ENCODE measurements at regions not wholly inside any gene's neighbourhood (a gene's known extent, or its start where the extent isn't known, plus 50 kb on each side); places are given as distances from the start of the nearest gene placed in this dataset.

DNA sequence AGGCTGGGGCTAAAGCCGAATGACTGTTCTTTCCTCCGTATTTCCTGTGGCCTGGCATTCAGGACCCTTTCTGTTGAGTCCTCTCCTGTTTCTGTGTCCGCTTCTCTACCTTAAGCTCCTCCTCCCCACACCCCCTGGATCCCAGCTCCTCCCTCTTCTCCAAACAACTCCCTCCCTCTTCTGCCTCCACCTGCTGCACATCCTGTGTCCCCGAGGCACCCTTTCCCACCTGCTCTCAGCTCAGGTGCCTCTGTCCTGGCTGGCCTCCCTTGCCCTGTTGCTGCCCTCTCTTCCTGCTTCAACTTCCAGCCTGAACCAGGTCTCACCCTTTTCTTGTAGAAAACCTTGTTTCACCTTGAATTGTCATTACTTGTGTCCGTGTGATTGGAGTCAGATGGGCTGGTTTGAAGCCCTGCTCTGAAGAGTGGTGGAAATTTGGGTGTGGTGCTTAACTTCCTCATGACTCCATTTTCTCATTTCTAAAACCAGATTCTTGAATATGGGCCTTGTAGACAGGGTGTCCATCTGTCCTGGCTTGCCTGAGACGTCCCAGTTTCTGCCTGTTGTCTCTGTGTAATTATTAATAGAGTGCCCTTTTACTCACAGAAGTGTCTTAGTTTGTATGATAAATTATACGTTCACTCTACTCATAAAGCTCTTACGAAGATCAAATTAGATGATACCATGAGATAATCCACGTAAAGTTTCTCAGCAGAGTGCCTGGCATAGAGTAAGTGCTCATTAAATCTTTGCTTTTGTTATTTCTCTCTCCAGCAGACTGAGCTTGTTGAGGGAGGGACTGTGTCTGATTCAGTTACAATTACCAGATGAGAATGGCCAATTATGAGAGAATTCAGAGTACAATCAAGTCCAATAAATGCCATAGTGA is 58.9 kb upstream of the TRABD2B start (continued):
- TF ChIP-seq TSHZ2 (CRISPR knock-in tag; IDR thresholded peaks at IDR 0.05) (peak; percentile 51; the same call in 1 of the 2 replicates), ISL1 (CRISPR knock-in tag; IDR thresholded peaks at IDR 0.05) (peak; percentile 99), RARB (CRISPR knock-in tag; IDR thresholded peaks at IDR 0.05) (no peak), ZNF565 (CRISPR knock-in tag; conservative IDR thresholded peaks at IDR 0.05; ENCODE audit: low read depth) (no peak), GLIS3 (CRISPR knock-in tag; IDR thresholded peaks at IDR 0.05) (0 out of 2 replicates have a peak, but pooled peaks have one; percentile 44), ARNTL (CRISPR knock-in tag; IDR thresholded peaks at IDR 0.05; ENCODE audit: borderline replicate concordance, low read depth) (no peak), ZNF8 (CRISPR knock-in tag; IDR thresholded peaks at IDR 0.05) (no peak), ZFP3 (CRISPR knock-in tag; IDR thresholded peaks at IDR 0.05) (0 out of 2 replicates have a peak, but pooled peaks have one; percentile 33), POU6F1 (CRISPR knock-in tag; IDR thresholded peaks at IDR 0.05; ENCODE audit: borderline replicate concordance, low read depth) (no peak; the same call in 1 of the 2 replicates), BACH2 (CRISPR knock-in tag; IDR thresholded peaks at IDR 0.05; ENCODE audit: borderline replicate concordance) (no peak)

DNA sequence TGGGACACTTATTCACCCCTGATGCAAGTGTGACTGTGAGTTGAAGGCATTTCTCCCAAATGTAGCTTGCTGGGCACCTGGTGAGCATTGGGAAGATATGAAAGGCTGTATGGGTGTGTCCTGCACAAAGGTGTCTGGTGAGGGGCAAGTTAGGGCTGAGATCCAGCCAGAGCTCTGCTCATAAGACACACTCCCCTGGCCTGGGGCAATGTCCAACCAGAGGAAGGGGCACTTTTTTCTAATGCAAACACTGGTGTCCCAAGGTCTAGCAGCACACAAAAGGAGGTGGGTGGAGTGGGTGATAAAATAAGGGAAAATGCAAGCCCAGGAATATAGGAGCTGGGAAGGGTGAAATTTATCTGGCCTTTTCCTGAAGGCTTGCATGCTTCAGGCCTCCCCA is 57.0 kb upstream of the TRABD2B start:
- TF ChIP-seq PPARA (CRISPR knock-in tag; IDR thresholded peaks at IDR 0.05; ENCODE audit: borderline replicate concordance), result no peak
- no peak for TF ChIP-seq TSHZ2 (CRISPR knock-in tag; IDR thresholded peaks at IDR 0.05)
- TF ChIP-seq, protein P1, sequence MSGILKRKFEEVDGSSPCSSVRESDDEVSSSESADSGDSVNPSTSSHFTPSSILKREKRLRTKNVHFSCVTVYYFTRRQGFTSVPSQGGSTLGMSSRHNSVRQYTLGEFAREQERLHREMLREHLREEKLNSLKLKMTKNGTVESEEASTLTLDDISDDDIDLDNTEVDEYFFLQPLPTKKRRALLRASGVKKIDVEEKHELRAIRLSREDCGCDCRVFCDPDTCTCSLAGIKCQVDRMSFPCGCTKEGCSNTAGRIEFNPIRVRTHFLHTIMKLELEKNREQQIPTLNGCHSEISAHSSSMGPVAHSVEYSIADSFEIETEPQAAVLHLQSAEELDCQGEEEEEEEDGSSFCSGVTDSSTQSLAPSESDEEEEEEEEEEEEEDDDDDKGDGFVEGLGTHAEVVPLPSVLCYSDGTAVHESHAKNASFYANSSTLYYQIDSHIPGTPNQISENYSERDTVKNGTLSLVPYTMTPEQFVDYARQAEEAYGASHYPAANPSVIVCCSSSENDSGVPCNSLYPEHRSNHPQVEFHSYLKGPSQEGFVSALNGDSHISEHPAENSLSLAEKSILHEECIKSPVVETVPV (CRISPR knock-in tag; IDR thresholded peaks at IDR 0.05), result no peak
- no peak for TF ChIP-seq PATZ1 (CRISPR knock-in tag; IDR thresholded peaks at IDR 0.05; ENCODE audit: borderline replicate concordance)
- no peak for TF ChIP-seq ZFP3 (CRISPR knock-in tag; IDR thresholded peaks at IDR 0.05)
- TF ChIP-seq, protein P2, sequence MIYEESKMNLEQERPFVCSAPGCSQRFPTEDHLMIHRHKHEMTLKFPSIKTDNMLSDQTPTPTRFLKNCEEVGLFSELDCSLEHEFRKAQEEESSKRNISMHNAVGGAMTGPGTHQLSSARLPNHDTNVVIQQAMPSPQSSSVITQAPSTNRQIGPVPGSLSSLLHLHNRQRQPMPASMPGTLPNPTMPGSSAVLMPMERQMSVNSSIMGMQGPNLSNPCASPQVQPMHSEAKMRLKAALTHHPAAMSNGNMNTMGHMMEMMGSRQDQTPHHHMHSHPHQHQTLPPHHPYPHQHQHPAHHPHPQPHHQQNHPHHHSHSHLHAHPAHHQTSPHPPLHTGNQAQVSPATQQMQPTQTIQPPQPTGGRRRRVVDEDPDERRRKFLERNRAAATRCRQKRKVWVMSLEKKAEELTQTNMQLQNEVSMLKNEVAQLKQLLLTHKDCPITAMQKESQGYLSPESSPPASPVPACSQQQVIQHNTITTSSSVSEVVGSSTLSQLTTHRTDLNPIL (CRISPR knock-in tag; IDR thresholded peaks at IDR 0.05; ENCODE audit: low read depth), result no peak
- TF ChIP-seq ZNF565 (CRISPR knock-in tag; conservative IDR thresholded peaks at IDR 0.05; ENCODE audit: low read depth), result no peak
- TF ChIP-seq ZFP30 (CRISPR knock-in tag; IDR thresholded peaks at IDR 0.05), result no peak
- TF ChIP-seq ISL1 (CRISPR knock-in tag; IDR thresholded peaks at IDR 0.05), result no peak
- no peak for TF ChIP-seq GLIS3 (CRISPR knock-in tag; IDR thresholded peaks at IDR 0.05)
- TF ChIP-seq CSDC2 (CRISPR knock-in tag; IDR thresholded peaks at IDR 0.05), result no peak
- no peak for TF ChIP-seq RARB (CRISPR knock-in tag; IDR thresholded peaks at IDR 0.05)
- no peak for ATAC-seq

All from SK-N-SH treated with all-trans-retinoic acid at 6 μM for 48 hours (cell line).